ENCODE measurements at regions not wholly inside any gene's neighbourhood (a gene's known extent, or its start where the extent isn't known, plus 50 kb on each side); places are given as distances from the start of the nearest gene placed in this dataset.
"Not testable (repeated sequence)": the region's sequence is repeated elsewhere in the genome, so short reads cannot be mapped to it uniquely, and the experiment has no call there.

DNA sequence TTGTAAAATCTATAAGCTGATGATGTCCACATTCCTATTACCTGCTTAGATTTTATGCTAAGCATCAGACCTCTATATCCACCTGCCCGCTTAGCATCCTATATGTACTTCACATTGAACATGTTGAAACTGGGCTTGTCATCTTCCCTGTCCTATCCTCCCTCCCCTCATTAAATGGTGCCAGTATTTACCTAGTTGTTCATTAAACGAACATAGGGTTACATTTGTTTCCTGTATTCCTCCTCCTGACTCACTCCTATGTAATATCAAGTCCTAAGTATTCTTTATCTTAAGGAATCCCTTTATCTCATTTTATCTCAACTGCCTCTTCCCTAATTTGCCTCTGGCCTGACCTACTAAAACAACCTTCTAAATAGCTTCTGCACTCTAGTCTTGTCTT, 177.8 kb upstream of the MEF2C start:
- no peaks in the 10 kb centered on the region for H3K4me1 Mint-ChIP-seq
- POLR2A ChIA-PET = no interaction called here
- CTCF ChIA-PET = no interaction called here
- H3K9me3 Mint-ChIP-seq = no peaks in the 10 kb centered on the region
- no peak for DNase-seq
- H3K36me3 Mint-ChIP-seq (ENCODE audit: low read depth) = no peaks in the 10 kb centered on the region
- H3K4me3 Mint-ChIP-seq = no peak overlapping the region
- H3K27me3 Mint-ChIP-seq = no peaks in the 10 kb centered on the region
- H3K27ac Mint-ChIP-seq = no peak overlapping the region

- no peak for DNase-seq
- CTCF ChIA-PET = no interaction called here
- no peaks in the 10 kb centered on the region for H3K9me3 Mint-ChIP-seq
Observed at GRCh38 chr5:89059274-89059673, 176.3 kb upstream of the MEF2C start.

DNA sequence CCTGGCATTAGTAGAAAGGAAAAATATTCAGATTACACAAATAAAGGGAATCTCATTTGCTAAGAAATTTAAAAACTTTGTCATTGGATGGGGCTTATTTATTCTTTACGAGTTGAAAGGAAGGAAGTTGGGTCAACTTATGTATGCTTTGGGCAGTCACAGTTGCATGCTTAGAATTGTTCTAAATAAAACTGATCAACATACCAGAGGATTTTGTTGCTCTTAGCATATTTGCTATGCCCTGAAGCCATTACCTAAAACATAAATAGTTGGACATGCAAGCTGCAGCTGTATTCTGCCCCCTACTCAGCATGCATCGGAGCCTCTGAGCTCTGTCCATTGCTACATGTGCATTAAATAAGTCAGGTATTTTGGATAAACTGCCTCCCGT, 172.7 kb upstream of the MEF2C start:
- Mint-ChIP-seq H3K36me3 (ENCODE audit: low read depth) (no peaks in the 10 kb centered on the region), H3K27me3 (no peaks in the 10 kb centered on the region), H3K9me3 (peaks cover 4% of the 10 kb centered on the region), H3K4me3 (no peak overlapping the region), H3K27ac (no peak overlapping the region), H3K4me1 (no peaks in the 10 kb centered on the region)
- ChIA-PET POLR2A (no interaction called here), CTCF (interaction anchor here (0.6 kb wide), 2 partner anchors 326 to 820 kb away, joined by 3 read pairs; no protein-coding TSS in a partner anchor)
- no peak for DNase-seq

More at GRCh38 chr5:89059274-89059673, 176.3 kb upstream of the MEF2C start:
- no peaks in the 10 kb centered on the region for H3K4me1 Mint-ChIP-seq
- no peak overlapping the region for H3K27ac Mint-ChIP-seq
- no peaks in the 10 kb centered on the region for H3K27me3 Mint-ChIP-seq
- POLR2A ChIA-PET = no interaction called here
- H3K36me3 Mint-ChIP-seq (ENCODE audit: low read depth) = no peaks in the 10 kb centered on the region
- H3K4me3 Mint-ChIP-seq = no peak overlapping the region

DNA sequence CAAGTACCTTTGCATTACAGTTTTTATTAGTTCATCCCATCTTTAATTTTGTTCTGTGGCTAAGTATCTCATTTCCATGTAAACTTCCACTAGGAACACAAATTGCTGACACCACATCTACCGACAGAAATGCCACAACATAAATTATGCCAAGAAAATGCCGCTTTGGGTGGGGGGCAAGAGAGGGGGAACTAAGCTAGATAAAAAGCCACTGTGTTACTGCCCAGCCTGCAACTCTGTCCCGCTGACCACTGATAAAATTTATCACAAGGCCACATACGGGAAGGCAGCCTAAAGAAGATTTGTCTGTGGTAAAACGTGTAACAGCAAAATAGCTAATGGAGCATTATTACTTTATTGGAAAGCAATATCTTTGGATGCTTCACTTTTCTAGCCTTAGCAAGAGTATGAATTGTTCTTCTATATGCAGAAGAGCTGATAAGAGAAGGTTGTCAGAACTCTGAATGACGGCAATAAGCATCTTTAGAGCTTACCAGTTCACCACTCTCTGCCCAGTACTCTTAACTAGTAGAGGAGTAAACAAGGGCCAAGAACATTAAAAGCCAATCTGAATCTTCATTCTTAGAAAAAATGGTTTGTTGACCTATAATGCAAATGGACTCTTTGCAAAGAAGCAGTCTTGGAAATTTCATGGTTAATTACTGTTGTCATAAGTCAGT, 172.2 kb upstream of the MEF2C start:
- Mint-ChIP-seq H3K27ac (no peak overlapping the region), H3K4me1 (no peaks in the 10 kb centered on the region), H3K4me3 (no peak overlapping the region)

DNA sequence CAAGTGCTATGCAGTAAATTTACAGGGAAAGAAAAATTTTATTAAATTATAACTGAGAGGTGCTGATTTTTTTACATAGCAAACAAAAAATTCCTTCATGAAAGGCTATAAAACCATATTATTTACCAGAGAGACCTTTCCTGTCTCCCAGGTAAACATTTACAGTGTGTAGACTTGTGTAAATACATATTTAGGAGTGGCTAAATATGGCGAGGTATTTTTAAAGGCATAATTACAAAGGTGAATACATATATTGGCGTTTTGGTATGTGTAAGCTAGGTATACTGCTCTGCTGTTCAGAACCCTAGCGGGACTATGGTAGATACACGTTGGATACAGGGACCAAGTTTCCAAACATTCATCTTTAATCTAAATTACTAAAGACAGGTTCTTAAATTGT, 170.6 kb upstream of the MEF2C start:
- H3K4me3 Mint-ChIP-seq = no peak overlapping the region
- DNase-seq = no peak
- CTCF ChIA-PET = no interaction called here
- no peak overlapping the region for H3K27ac Mint-ChIP-seq
- peaks cover 10% of the 10 kb centered on the region for H3K9me3 Mint-ChIP-seq
- no peaks in the 10 kb centered on the region for H3K27me3 Mint-ChIP-seq
- no peaks in the 10 kb centered on the region for H3K4me1 Mint-ChIP-seq
- H3K36me3 Mint-ChIP-seq (ENCODE audit: low read depth) = no peaks in the 10 kb centered on the region
- POLR2A ChIA-PET = no interaction called here

More for the DNA sequence above, 172.2 kb upstream of the MEF2C start:
- ChIA-PET POLR2A (no interaction called here), CTCF (interaction anchor here (0.6 kb wide), 2 partner anchors 325 to 820 kb away, joined by 3 read pairs; no protein-coding TSS in a partner anchor)
- Mint-ChIP-seq H3K36me3 (ENCODE audit: low read depth) (no peaks in the 10 kb centered on the region), H3K9me3 (peaks cover 9% of the 10 kb centered on the region), H3K27me3 (no peaks in the 10 kb centered on the region)
- DNase-seq = no peak

GRCh38 chr5:89050062-89050461, 167.1 kb upstream of the MEF2C start:
- H3K27me3 Mint-ChIP-seq; H3K4me1 Mint-ChIP-seq; H3K9me3 Mint-ChIP-seq; H3K27ac Mint-ChIP-seq; H3K36me3 Mint-ChIP-seq (ENCODE audit: low read depth); H3K4me3 Mint-ChIP-seq; DNase-seq; CTCF ChIA-PET; POLR2A ChIA-PET: not testable (repeated sequence)

DNA sequence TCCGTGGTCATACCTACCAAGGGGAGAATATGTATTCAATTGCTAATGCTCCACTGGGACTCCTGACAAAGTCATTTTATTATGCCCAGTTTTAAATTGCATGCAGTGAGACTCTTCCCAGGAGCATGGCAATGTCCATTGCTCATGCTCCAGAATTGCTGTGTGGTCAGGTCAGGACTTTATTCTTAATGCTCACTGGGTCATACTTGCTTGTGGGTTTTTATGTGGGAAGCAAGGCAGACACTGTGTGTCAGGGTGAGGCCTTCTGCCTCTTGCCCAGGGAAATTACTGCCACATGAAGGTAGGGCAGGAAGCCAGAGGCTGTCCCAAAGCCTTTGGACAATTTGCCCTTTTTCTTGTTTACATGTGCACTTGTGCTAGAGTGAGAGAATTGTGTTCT, 164.6 kb upstream of the MEF2C start:
- peaks cover 10% of the 10 kb centered on the region for H3K9me3 Mint-ChIP-seq
- POLR2A ChIA-PET = no interaction called here
- no peak overlapping the region for H3K4me3 Mint-ChIP-seq
- no peaks in the 10 kb centered on the region for H3K27me3 Mint-ChIP-seq
- no peak for DNase-seq
- peaks cover 8% of the 10 kb centered on the region for H3K4me1 Mint-ChIP-seq
- CTCF ChIA-PET = no interaction called here
- H3K27ac Mint-ChIP-seq = no peak overlapping the region
- H3K36me3 Mint-ChIP-seq (ENCODE audit: low read depth) = no peaks in the 10 kb centered on the region

GRCh38 chr5:89045216-89045615, 162.2 kb upstream of the MEF2C start:
- ChIA-PET CTCF (no interaction called here), POLR2A (no interaction called here)
- no peak overlapping the region for H3K27ac Mint-ChIP-seq
- H3K27me3 Mint-ChIP-seq = no peaks in the 10 kb centered on the region
- peaks cover 2% of the 10 kb centered on the region for H3K9me3 Mint-ChIP-seq
- H3K36me3 Mint-ChIP-seq (ENCODE audit: low read depth) = no peaks in the 10 kb centered on the region
- peaks cover 8% of the 10 kb centered on the region for H3K4me1 Mint-ChIP-seq
- no peak for DNase-seq
- no peak overlapping the region for H3K4me3 Mint-ChIP-seq

DNA sequence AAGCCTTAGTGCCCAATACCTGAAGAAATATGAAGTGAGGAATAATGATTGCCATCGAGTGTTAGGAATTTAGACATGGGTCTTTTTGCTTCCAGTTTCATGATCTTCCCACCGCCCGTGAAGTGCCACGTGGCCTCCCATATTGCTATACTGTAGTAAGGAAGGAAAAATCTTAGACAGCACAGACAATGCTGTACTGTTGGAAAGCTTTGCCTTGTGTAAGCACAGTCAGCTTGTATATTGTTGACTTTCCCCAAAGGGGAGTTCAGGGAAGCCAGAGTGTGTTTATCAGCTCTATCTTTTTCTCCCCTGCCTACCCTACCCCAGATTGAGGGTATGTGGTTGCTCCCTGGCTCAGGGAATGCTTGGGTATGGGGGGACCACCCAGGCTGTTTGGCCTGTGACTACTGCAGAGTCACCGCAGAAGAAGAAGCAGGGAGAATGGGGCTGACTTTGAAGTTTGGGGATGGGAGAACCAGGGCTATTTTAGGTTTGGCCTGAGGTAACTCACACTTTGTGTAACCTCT, 161.8 kb upstream of the MEF2C start:
- H3K4me1 Mint-ChIP-seq = peaks cover 8% of the 10 kb centered on the region
- CTCF ChIA-PET = no interaction called here

GRCh38 chr5:89043676-89044075, 160.7 kb upstream of the MEF2C start:
- no peak for DNase-seq
- ChIA-PET POLR2A (no interaction called here), CTCF (no interaction called here)
- H3K4me1 Mint-ChIP-seq = peaks cover 8% of the 10 kb centered on the region
- no peaks in the 10 kb centered on the region for H3K36me3 Mint-ChIP-seq (ENCODE audit: low read depth)
- H3K27ac Mint-ChIP-seq = no peak overlapping the region
- H3K4me3 Mint-ChIP-seq = no peak overlapping the region
- no peaks in the 10 kb centered on the region for H3K27me3 Mint-ChIP-seq
- H3K9me3 Mint-ChIP-seq = no peaks in the 10 kb centered on the region

More for the DNA sequence above, 161.8 kb upstream of the MEF2C start:
- Mint-ChIP-seq H3K27me3 (no peaks in the 10 kb centered on the region), H3K27ac (no peak overlapping the region), H3K9me3 (no peaks in the 10 kb centered on the region), H3K36me3 (ENCODE audit: low read depth) (no peaks in the 10 kb centered on the region), H3K4me3 (no peak overlapping the region)
- POLR2A ChIA-PET = no interaction called here
- DNase-seq = no peak

DNA sequence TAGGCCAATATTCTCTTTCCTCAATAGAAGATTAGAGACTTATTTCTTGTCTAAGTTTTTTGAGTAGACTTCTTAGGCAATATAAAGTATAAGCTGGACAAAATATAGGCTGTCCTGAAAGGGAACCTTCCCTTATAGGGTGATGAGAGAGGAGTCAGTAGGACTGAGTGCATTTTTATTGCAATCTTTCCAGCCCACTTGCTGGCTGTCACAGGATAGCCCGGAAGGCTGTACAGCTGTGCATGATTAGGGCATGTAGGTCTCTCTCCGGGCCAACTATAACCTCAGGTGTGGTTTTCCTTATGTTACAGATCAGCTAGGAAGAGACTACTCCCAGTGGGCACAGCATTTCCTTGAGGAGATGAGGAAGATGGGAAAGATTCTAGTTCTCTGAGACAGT, 159.8 kb upstream of the MEF2C start:
- Mint-ChIP-seq H3K4me1 (peaks cover 8% of the 10 kb centered on the region), H3K4me3 (no peak overlapping the region), H3K27ac (no peak overlapping the region), H3K27me3 (no peaks in the 10 kb centered on the region), H3K9me3 (no peaks in the 10 kb centered on the region), H3K36me3 (ENCODE audit: low read depth) (no peaks in the 10 kb centered on the region)
- ChIA-PET CTCF (no interaction called here), POLR2A (no interaction called here)
- DNase-seq = no peak

GRCh38 chr5:89041976-89042375, 159.0 kb upstream of the MEF2C start:
- CTCF ChIA-PET = no interaction called here
- Mint-ChIP-seq H3K4me1 (peaks cover 8% of the 10 kb centered on the region), H3K9me3 (no peaks in the 10 kb centered on the region), H3K27me3 (no peaks in the 10 kb centered on the region), H3K27ac (no peak overlapping the region), H3K36me3 (ENCODE audit: low read depth) (no peaks in the 10 kb centered on the region), H3K4me3 (no peak overlapping the region)
- DNase-seq = no peak
- POLR2A ChIA-PET = no interaction called here

DNA sequence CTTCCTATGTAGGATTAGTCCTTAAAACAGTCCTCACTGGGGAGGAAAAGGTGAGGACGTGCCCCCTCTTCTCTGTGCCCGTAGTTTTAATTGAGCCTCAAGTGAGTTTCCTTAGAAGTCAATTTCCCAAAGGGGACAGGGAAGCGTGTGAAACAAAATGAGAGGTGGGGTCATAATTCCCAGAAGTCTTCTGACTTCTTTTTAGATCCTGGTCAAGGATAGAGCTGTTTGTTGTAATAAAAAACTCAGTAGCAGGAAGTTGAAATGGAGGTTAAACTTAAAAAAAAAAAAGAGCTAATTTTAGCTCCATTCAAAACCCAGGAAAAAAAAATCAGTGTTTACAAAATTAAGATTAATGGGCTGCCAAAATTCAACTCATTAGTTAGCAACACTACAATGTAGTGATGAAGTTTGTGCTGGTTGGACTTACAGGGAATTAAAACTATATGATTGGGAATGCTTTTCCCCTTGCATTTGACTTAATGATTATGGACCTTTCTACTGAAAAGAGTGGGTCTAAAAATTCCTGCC, 158.3 kb upstream of the MEF2C start:
- peaks cover 8% of the 10 kb centered on the region for H3K4me1 Mint-ChIP-seq
- no peaks in the 10 kb centered on the region for H3K9me3 Mint-ChIP-seq
- H3K4me3 Mint-ChIP-seq = no peak overlapping the region
- no peak for DNase-seq
- no peaks in the 10 kb centered on the region for H3K27me3 Mint-ChIP-seq
- no peak overlapping the region for H3K27ac Mint-ChIP-seq
- ChIA-PET POLR2A (no interaction called here), CTCF (no interaction called here)
- H3K36me3 Mint-ChIP-seq (ENCODE audit: low read depth) = no peaks in the 10 kb centered on the region
